GM23338 (cell line): ENCODE measurements at regions not wholly inside any gene's neighbourhood (a gene's known extent, or its start where the extent isn't known, plus 50 kb on each side); places are given as distances from the start of the nearest gene placed in this dataset.

ENCODE experiments used
- ATAC-seq: fragments of 200-7000 bp; cut with Tn5 transposase; 3 replicates; pipeline ENCODE4 v1.9.1; 2020
- DNase-seq: peaks from one replicate; pipeline ENCODE4 v3.0.0-alpha.2; 2015; ENCODE audit warnings: low spot score
- H2AFZ ChIP-seq: fragments of 200-600 bp; sonication (generic); 2 replicates; pipeline ENCODE4 v1.8.0; 2016; ENCODE audit warnings: antibody characterized with exemption, mild to moderate bottlenecking, moderate library complexity
- H3F3A ChIP-seq: fragments of 200-600 bp; sonication (generic); replicated peaks from 2 replicates; pipeline ENCODE4 v1.8.0; 2017; ENCODE audit warnings: antibody characterized with exemption, mixed run types, low read depth
- H3K27ac ChIP-seq: fragments of 200-600 bp; sonication (generic); 2 replicates; pipeline ENCODE4 v1.6.1; 2016; ENCODE audit warnings: low read depth
- H3K27me3 ChIP-seq: fragments of 200-600 bp; sonication (generic); 2 replicates; pipeline ENCODE4 v1.8.0; 2016; ENCODE audit warnings: mild to moderate bottlenecking, mixed run types, moderate library complexity; ENCODE audit not compliant: insufficient read depth
- H3K36me3 ChIP-seq: fragments of 200-600 bp; sonication (generic); 2 replicates; pipeline ENCODE4 v1.8.0; 2016; ENCODE audit warnings: mild to moderate bottlenecking; ENCODE audit not compliant: insufficient read depth
- H3K4me1 ChIP-seq: fragments of 200-600 bp; sonication (generic); 2 replicates; pipeline ENCODE4 v1.8.0; 2016; ENCODE audit warnings: mild to moderate bottlenecking, moderate library complexity; ENCODE audit not compliant: insufficient read depth
- H3K4me2 ChIP-seq: fragments of 200-600 bp; sonication (generic); 2 replicates; pipeline ENCODE4 v1.7.1; 2017; ENCODE audit warnings: mixed run types
- H3K4me3 ChIP-seq: fragments of 200-600 bp; sonication (generic); 2 replicates; pipeline ENCODE4 v1.6.1; 2016; ENCODE audit warnings: mixed run types
- H3K79me2 ChIP-seq: fragments of 200-600 bp; sonication (generic); replicated peaks from 2 replicates; pipeline ENCODE4 v1.8.0; 2017; ENCODE audit warnings: mild to moderate bottlenecking; ENCODE audit not compliant: insufficient read depth
- H3K9me2 ChIP-seq: fragments of 200-600 bp; sonication (generic); 2 replicates; pipeline ENCODE4 v1.8.0; 2017; ENCODE audit not compliant: insufficient read depth
- H4K20me1 ChIP-seq: fragments of 200-600 bp; sonication (generic); replicated peaks from 2 replicates; pipeline ENCODE4 v1.8.0; 2017; ENCODE audit warnings: mild to moderate bottlenecking; ENCODE audit not compliant: insufficient read depth
- H3K27ac Mint-ChIP-seq: 2 replicates; pipeline ENCODE4 v1.8.0; 2020; ENCODE audit warnings: inconsistent platforms, mild to moderate bottlenecking, moderate library complexity, mixed read lengths
- H3K27me3 Mint-ChIP-seq: 3 replicates; pipeline ENCODE4 v1.8.0; 2022; ENCODE audit warnings: low read depth, mild to moderate bottlenecking, moderate library complexity, mixed read lengths, inconsistent platforms; ENCODE audit not compliant: insufficient read depth, poor library complexity
- H3K36me3 Mint-ChIP-seq: 3 replicates; pipeline ENCODE4 v1.8.0; 2021; ENCODE audit warnings: low read depth, mild to moderate bottlenecking, inconsistent platforms, moderate library complexity, mixed read lengths
- H3K4me1 Mint-ChIP-seq: 3 replicates; pipeline ENCODE4 v1.8.0; 2020; ENCODE audit warnings: mild to moderate bottlenecking, inconsistent platforms, mixed read lengths
- H3K4me3 Mint-ChIP-seq: 3 replicates; pipeline ENCODE4 v1.8.0; 2021; ENCODE audit warnings: moderate library complexity, mild to moderate bottlenecking, inconsistent platforms, mixed read lengths
- H3K9me3 Mint-ChIP-seq: 3 replicates; pipeline ENCODE4 v1.8.0; 2020; ENCODE audit warnings: moderate library complexity, mild to moderate bottlenecking, inconsistent platforms, mixed read lengths
- CREB1 ChIP-seq: fragments of 250-450 bp; sonication (Bioruptor Pico); IDR thresholded peaks from 2 replicates; pipeline ENCODE4 v1.5.0; 2020; ENCODE audit warnings: low read depth, mild to moderate bottlenecking, moderate library complexity
- EZH2 ChIP-seq: fragments of 200-600 bp; sonication (generic); IDR thresholded peaks from one replicate; pipeline ENCODE4 v1.8.0; 2017; ENCODE audit warnings: antibody characterized with exemption, mild to moderate bottlenecking, low read depth; ENCODE audit not compliant: unreplicated experiment
- EZH2phosphoT487 ChIP-seq: fragments of 200-600 bp; sonication (generic); IDR thresholded peaks from one replicate; pipeline ENCODE4 v1.8.1; 2018; ENCODE audit warnings: antibody characterized with exemption; ENCODE audit not compliant: unreplicated experiment
- JUNB ChIP-seq: IDR thresholded peaks from one replicate; pipeline ENCODE4 v1.6.1; 2016; ENCODE audit warnings: antibody characterized with exemption; ENCODE audit not compliant: unreplicated experiment
- NANOG ChIP-seq: IDR thresholded peaks from 2 replicates; pipeline ENCODE4 v1.6.1; 2016; ENCODE audit warnings: antibody characterized with exemption, borderline replicate concordance
- POLR2AphosphoS5 ChIP-seq: IDR thresholded peaks from 2 replicates; pipeline ENCODE4 v1.6.1; 2016; ENCODE audit warnings: antibody characterized with exemption, low read depth
- REST ChIP-seq: IDR thresholded peaks from one replicate; pipeline ENCODE4 v1.6.1; 2018; ENCODE audit warnings: antibody characterized with exemption; ENCODE audit not compliant: unreplicated experiment
- STAT1 ChIP-seq: IDR thresholded peaks from one replicate; pipeline ENCODE4 v1.6.1; 2016; ENCODE audit warnings: antibody characterized with exemption; ENCODE audit not compliant: unreplicated experiment
- ZNF114 ChIP-seq: fragments of 250-450 bp; sonication (Bioruptor Pico); IDR thresholded peaks from 2 replicates; pipeline ENCODE4 v1.5.0; 2020; ENCODE audit warnings: mild to moderate bottlenecking, moderate library complexity
- ZNF331 ChIP-seq: fragments of 250-450 bp; sonication (Bioruptor Pico); IDR thresholded peaks from 2 replicates; pipeline ENCODE4 v1.5.0; 2020; ENCODE audit warnings: low read depth, mild to moderate bottlenecking, moderate library complexity
- ZNF462 ChIP-seq: fragments of 250-450 bp; sonication (Bioruptor Pico); IDR thresholded peaks from 2 replicates; pipeline ENCODE4 v1.5.0; 2020; ENCODE audit warnings: mild to moderate bottlenecking, moderate library complexity
- TF ChIP-seq, protein P1 (sequence below): IDR thresholded peaks from 2 replicates; pipeline ENCODE4 v1.6.1; 2016; ENCODE audit warnings: antibody characterized with exemption
- TF ChIP-seq, protein P2 (sequence below), 2 experiments: fragments of 200-600 bp in 1 of 2; sonication (generic) in 1 of 2; conservative IDR thresholded peaks; 2 replicates each; pipeline versions ENCODE4 v1.5.1 to v1.6.1; 2016 to 2017; ENCODE audit warnings: antibody characterized with exemption in 2 of 2, low read depth in 2 of 2, mild to moderate bottlenecking in 2 of 2, moderate library complexity in 1 of 2

DNA sequence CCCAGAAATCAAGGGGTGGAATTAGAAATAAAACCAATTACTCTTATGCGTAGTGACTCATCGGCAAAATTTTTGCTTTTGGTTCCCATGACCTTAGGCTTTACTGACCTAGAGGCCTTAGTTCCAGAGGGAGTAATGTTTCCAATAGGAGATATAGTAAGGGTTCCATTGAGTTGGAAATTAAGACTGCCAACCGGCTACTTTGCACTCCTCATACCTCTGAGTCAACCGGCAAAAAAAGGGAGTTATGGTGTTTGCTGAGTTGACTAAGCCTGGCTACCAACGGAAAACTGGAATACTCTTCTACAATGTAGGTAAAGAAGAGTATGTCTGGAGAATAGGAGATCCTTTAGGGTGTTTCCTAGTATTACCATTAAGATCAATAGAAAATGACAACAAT, 919.8 kb downstream of the CENPC start:
- Histone ChIP-seq H3K79me2 (no peaks in the 10 kb centered on the region), H3K9me2 (peaks cover 16% of the 10 kb centered on the region; the same call in 1 of the 2 replicates), H4K20me1 (no peaks in the 10 kb centered on the region), H3K4me2 (no peak overlapping the region), H3K4me3 (no peak overlapping the region), H3K27me3 (no peaks in the 10 kb centered on the region), H3K27ac (no peak overlapping the region), H3F3A (no peaks in the 10 kb centered on the region), H2AFZ (no peak overlapping the region), H3K36me3 (no peaks in the 10 kb centered on the region), H3K4me1 (no peaks in the 10 kb centered on the region)
- DNase-seq (no peak), ATAC-seq (no peak)
- Mint-ChIP-seq H3K4me3 (no peak overlapping the region), H3K27me3 (no peaks in the 10 kb centered on the region), H3K36me3 (no peaks in the 10 kb centered on the region), H3K9me3 (no peaks in the 10 kb centered on the region), H3K4me1 (no peaks in the 10 kb centered on the region), H3K27ac (no peak overlapping the region)
- no peak for TF ChIP-seq ZNF331 (CRISPR knock-in tag)
- TF ChIP-seq REST: no peak
- TF ChIP-seq EZH2: no peak
- TF ChIP-seq NANOG: no peak
- TF ChIP-seq JUNB: no peak
- no peak for TF ChIP-seq POLR2AphosphoS5
- TF ChIP-seq, protein P1, sequence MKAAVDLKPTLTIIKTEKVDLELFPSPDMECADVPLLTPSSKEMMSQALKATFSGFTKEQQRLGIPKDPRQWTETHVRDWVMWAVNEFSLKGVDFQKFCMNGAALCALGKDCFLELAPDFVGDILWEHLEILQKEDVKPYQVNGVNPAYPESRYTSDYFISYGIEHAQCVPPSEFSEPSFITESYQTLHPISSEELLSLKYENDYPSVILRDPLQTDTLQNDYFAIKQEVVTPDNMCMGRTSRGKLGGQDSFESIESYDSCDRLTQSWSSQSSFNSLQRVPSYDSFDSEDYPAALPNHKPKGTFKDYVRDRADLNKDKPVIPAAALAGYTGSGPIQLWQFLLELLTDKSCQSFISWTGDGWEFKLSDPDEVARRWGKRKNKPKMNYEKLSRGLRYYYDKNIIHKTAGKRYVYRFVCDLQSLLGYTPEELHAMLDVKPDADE: no peak
- no peak for TF ChIP-seq EZH2phosphoT487
- no peak for TF ChIP-seq ZNF462 (CRISPR knock-in tag)
- no peak for TF ChIP-seq ZNF114 (CRISPR knock-in tag)
- no peak for TF ChIP-seq STAT1
- no peak for TF ChIP-seq CREB1 (CRISPR knock-in tag)
- TF ChIP-seq, protein P2, sequence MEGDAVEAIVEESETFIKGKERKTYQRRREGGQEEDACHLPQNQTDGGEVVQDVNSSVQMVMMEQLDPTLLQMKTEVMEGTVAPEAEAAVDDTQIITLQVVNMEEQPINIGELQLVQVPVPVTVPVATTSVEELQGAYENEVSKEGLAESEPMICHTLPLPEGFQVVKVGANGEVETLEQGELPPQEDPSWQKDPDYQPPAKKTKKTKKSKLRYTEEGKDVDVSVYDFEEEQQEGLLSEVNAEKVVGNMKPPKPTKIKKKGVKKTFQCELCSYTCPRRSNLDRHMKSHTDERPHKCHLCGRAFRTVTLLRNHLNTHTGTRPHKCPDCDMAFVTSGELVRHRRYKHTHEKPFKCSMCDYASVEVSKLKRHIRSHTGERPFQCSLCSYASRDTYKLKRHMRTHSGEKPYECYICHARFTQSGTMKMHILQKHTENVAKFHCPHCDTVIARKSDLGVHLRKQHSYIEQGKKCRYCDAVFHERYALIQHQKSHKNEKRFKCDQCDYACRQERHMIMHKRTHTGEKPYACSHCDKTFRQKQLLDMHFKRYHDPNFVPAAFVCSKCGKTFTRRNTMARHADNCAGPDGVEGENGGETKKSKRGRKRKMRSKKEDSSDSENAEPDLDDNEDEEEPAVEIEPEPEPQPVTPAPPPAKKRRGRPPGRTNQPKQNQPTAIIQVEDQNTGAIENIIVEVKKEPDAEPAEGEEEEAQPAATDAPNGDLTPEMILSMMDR (conservative IDR thresholded peaks at IDR 0.05; ENCODE audit: low read depth in 2 of 2): no peak
